ENCODE measurements at regions not wholly inside any gene's neighbourhood (a gene's known extent, or its start where the extent isn't known, plus 50 kb on each side); places are given as distances from the start of the nearest gene placed in this dataset.

DNA sequence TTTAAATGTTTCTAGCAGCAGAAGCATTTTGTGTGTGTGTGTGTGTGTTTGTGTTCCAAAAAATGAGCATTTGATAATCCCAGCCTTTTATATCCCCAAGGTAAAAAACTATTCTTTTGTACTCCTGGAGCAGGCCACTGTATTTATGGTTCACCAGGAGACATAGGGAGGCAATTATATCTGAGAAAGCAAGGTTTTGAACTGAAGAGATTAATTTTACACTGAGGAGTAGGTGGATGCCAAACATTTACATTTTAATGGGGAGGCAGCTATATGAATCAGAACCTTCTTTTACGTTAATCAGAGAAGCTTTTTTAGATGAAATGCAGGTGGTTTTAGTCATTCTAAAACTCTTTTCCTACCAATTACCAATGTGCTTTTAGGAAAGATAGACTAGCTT lies 1374.0 kb upstream of the TENM4 start:
- no peak for DNase-seq (ENCODE audit: low read depth, low spot score)

DNA sequence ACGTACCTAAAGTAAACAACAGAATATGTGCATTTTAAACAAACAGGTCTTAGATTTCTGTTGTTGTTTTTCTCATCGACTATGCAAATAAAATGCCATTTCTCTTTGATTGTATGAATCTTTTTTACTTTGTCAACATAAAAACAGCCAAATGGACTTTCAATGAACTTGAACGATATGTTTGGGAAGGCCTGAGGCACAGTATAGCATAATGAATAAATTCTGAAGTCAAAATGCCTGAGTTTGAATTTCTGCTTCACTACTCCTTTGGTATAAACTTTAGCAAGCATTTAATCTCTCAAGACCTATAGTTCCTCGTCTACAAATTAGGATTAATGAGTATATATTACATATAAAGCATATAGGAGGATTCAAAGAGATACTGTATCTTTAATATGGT lies 1369.9 kb upstream of the TENM4 start:
- no peak for DNase-seq (ENCODE audit: low read depth, low spot score)

DNA sequence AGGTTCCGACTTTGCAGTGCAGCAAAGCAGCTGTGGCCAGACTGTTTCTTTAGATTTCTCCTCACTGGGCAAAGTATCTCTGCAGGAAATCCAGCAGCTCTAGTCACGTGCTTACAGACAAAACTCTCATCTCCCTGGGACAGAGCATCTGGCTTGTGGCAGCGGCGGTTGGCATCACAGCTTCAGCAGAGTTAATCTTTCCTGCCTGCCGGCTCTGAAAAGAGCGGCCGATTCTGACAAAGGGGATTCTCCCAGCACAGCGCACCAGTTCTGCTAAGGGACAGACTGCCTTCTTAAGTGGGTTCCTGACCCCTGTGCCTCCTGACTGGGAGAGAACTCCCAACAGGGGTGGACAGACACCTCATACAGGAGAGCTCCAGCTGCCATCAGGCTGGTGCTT lies 1357.3 kb upstream of the TENM4 start:
- DNase-seq (ENCODE audit: low read depth, low spot score): no peak

DNA sequence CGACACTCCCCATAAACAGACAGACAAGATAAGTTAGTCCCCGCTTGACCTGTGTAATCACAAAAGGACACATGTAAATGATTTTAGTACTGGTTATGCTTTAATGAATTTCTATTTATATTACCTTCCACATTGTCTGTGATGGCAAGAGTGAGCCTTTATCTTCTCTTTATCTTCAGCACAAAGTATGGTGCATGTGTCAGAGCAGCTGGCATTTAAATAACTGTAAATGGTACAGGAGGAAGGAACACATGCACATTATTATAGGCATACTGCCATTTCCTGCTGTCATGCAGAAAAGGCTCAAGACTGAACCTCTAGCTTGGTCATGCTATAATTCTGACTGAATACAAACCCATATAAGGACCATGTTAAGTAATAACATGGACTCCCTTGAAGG lies 1342.7 kb upstream of the TENM4 start:
- DNase-seq (ENCODE audit: low read depth, low spot score): no peak

DNA sequence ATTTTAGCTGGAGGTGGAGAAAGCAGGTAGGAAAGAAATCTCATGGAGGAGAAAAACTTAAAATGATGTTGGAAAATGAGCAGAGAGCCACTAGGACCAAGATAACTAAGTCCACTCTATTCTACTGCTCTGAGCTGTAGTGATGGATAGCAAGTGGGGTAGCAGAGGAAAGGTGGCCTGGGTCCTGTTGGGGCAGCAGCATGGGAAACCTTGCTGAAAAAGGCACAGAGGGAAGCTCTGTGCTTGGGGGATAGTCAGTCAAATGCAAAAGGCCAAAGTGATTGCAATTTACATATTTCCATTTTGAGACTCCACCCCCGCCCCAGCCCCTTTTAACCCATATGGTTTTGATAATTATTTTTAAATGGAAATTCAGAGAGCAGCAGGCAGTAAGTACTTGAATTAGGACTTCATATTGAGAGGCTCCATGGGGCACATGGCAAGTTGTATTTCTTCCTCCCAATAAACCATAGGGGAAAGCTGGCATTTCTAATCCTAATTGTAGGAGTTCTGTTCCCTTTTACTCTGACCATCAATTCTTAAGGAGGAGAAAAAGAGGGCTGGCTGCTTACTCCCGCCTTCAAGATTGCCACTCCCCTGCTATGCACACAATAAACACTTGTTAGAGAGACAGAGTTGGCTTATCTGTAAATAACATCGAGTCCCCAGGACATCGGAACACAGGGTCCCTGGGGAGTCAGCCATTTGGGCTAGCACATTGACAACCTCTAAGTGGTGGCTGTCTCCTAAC lies 1341.5 kb upstream of the TENM4 start:
- DNase-seq (ENCODE audit: low read depth, low spot score): no peak

DNA sequence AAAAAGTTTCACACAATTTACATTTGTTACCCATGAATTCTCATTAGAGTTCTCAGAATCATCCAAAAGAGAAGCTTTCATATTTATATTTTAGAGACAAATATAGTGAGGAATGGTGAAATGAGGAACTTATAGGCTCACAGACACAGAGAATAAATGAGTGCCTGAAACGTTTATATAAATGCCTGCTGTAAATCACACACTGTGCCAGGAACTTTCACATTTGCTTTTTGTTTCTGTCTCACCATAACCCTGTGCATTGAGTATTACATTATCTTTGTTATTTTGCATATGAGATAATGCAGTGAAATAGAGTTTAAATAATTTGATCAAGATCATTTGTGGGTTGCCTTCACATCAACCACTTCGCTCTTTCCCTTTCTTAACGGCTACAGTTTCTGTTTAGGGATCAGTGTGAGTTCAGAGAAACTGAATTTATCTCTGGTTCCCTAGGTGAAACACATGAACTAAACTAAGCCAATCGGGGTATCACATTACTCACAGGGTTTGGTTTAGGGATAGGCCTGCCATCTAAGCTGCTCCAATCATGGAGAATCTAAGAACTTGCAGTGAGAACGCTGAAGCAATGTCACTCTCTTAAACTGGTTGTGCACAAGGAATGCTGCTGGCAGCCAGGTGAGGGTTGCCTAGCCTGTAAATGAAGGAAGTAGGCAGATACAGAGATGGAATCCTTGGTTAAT lies 1339.2 kb upstream of the TENM4 start:
- no peak for DNase-seq (ENCODE audit: low read depth, low spot score)

DNA sequence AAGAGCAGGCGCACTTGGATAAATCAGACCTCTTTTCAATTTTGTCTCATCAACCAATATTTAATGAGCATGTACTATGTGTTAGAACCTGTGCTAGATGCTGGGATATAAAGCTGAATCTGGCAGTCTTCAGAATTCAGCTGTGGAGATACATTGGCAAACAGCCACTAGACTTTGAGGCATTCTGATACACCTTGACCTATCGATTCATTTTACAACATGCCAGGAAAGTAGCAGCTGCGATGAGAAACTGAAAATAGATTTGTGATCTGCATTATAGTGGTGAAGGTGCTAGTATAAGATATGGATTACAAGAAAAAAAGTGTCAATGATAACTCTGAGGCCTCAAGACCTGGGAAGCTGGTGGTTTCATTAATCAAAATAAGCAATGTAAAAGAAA lies 1338.1 kb upstream of the TENM4 start:
- DNase-seq (ENCODE audit: low read depth, low spot score): no peak

DNA sequence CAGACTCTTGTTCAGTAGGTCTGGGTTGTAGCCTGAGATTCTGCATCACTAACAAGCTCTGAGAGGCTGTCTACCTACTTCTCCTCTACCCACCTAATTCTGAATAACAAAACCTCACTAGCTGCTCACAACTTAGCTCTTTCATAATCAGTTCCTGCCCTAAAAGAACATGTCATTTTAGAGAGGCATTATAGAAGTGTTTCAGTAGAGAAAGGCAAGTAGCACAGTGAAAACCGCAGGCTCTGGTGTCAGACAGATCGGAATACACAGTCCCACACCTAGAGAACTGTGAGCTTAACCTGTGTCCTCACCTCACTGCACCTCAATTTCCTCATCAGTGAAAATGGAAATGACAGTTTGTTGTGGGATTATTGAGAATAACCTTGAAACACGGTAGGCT lies 1337.6 kb upstream of the TENM4 start:
- DNase-seq (ENCODE audit: low read depth, low spot score): no peak

DNA sequence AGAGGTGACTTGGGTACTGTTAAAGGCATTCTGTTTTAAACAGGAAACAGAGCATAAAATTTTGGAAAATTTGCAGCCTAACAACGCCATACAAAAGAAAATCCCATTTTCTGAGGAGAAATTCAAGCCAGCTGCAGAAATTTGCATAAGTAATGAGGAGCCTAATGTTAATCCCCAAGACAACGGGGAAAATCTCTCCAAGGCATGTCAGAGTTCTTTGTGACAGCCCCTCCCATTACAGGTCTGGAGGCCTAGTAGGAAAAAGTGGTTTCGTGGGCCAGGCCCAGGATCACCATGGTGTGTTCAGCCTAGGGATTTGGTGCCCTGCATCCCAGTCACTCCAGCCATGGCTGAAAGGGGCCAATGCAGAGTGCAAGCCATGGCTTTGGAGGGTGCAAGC lies 1333.1 kb upstream of the TENM4 start:
- DNase-seq (ENCODE audit: low read depth, low spot score): no peak

DNA sequence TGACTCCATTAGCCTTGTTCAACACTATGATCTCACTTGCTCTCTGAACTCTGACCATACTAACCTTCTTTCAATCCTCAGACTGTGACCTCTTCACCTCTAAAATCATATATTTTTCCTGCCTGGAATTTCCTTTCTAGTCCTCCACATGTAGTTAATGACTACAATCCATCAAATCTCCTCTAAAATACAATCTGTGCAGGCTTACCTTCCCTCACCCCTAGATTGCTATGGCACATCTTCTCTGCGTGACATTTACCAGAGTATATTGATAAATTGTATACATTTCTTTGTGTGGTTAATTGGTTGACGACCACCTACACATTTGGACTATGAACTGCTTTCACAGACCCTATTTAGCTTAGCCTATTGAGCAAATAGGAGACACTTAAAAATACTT lies 1330.2 kb upstream of the TENM4 start:
- DNase-seq (ENCODE audit: low read depth, low spot score): no peak

DNA sequence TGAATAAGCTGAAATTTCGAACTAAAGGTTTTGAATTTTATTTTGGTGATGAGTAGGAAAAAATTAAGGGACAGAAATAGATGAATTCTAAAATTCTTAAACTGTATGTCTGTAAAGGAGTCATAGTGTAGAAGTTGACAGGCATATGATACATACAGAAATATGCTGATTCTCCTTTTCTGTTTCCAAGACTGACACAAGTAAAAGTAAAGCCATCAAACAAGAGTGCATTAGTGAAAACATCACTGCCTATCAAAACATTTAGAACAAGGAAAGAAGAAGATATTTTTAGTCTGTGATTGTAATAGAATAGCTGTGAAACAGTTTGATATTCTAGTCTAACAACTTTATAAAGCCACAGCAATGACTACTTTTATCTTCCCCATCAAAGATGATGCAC lies 1318.0 kb upstream of the TENM4 start:
- DNase-seq (ENCODE audit: low read depth, low spot score): no peak

DNA sequence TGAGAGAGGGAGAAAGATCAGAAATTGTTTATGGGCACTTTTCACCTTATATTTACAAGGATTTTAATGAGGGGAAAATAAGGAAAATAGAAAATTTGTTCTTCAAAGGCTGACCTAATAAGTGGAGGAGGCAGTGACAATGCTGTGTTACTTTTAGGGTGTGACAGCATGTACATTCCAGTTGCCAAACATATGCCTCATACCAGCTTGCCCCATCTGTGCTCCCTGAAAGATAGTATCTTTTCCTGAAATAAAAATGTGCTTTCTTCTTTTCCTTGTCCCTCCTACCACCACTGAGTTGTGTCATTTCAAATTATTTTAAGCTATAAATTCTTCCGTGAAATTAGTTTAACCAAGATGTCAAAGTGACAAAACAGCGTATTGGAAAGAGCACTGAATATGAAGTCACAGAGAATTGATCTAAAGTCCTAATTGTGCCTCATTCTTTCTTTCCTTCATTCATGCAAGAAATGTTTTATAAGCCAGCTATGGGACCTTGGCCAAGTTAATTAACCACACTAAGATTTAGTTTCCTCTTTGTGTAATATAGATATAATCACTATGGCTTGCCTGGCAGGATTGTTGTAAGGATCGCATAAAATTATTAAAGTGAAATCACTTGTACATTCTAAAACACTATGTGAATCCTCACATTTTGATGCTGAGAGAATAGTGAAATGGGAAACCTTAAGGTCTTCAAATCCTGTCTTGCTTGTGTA lies 1307.5 kb upstream of the TENM4 start:
- no peak for DNase-seq (ENCODE audit: low read depth, low spot score)

DNA sequence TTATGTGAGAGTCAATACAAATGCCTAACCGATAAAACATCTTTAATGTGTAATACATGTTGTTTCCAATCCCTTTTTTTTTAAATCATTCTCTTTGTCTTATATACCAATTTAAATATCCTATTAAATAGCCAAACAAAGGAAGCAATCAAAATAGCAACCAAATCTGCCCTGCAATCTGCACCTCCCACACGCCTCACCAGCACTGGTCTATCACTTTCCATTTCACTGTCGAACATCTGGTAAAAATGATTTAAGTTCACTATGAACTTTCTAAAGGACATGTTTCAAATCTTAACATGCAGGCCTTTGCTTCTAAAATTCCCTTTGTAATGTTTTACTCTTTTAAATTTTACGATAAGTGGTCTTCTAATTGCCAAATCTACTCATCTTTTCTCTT lies 1305.5 kb upstream of the TENM4 start:
- no peak for DNase-seq (ENCODE audit: low read depth, low spot score)

DNA sequence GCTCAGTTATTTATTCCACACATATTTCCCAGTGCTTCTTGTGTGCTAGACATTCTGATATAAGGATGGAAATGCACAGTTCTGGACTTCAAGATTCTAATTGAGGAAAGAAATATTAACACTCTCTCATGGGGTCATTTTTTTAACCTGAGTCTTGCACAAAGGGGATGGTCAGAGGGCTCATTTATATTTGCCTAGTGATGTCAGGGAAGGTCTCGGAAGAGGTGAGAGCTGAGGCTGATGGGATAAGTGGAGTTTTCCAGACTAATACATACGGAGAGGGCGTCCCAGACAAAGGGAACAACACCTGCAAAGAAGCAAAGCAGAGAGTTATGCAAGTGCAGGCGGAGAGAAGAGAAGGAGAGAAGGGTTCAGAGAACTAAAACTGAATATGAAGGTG lies 1304.6 kb upstream of the TENM4 start:
- DNase-seq (ENCODE audit: low read depth, low spot score): no peak

DNA sequence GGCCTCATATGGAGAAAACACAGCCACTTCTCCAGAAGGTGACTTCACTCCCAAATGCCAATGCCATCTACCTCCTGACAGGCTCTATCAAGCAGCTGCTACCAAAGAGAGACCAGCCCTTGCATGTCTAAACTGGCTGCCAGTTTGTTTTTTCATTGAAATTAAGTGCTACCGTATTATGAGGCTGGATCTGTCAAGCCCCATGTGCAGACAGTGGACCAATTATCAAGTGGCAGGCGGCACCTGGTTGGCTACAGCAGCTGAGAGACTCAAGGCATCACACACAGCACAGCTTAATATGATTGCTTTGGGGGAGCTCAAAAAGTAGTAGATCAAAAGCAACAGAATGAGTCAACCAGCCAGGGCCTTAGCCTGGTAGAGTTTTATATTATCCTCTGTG lies 1293.0 kb upstream of the TENM4 start:
- no peak for DNase-seq (ENCODE audit: low read depth, low spot score)

DNA sequence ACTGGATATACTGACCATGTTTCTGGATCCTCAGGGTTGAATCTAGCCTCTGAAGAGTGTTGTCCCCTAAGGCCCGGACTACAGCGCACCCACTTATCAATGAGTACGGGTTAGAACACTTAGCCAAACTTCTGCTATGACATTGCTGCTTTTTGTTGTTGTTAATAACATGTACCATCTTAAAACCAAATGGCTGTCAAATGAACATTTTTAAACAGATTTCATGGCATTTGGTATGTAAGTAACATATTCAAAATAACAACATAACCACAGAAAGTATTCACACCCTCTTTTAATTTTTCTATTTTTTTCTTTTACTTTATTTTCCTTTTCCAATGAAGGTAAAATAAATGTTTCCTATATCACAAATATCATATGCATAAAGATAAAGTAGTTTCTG lies 1292.5 kb upstream of the TENM4 start:
- DNase-seq (ENCODE audit: low read depth, low spot score): no peak

DNA sequence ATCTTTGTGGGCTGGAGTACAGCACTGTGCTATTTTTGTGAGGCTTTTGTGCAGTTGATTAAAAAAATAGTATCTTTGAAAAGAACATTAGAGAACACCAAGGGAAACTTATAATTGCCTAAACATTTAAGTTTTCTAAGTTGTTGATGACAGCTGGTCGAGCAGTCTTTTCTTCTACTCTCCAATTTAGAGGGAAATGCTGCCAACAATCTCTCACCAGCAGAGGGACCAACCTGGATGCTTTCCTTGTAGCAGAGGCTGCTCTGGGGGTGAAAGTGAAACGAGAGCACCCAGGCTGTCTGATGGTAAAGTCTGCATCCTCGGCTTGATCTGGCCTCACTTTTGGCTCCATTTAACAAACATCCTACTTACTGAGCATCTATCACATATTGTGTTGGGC lies 1286.5 kb upstream of the TENM4 start:
- peak; percentile 28 for DNase-seq (ENCODE audit: low read depth, low spot score)

DNA sequence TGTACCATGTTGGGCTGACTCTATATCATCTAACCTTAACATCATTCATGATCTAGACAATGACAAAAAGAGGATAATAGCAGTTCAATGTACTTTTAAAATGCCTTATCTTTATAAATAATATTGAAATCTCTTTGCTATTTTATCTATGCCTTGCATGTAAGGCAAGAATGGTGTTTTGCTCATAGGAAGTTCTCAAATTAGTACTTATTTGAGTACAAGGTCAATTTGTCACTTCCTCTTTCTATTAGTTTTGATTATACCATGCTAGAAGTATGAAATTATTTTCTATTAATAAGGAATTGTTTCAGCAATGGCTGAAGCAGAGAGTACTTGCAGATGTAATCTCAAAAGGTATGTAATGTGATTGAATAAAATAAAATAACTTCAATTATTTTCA lies 1285.4 kb upstream of the TENM4 start:
- DNase-seq (ENCODE audit: low read depth, low spot score): no peak

DNA sequence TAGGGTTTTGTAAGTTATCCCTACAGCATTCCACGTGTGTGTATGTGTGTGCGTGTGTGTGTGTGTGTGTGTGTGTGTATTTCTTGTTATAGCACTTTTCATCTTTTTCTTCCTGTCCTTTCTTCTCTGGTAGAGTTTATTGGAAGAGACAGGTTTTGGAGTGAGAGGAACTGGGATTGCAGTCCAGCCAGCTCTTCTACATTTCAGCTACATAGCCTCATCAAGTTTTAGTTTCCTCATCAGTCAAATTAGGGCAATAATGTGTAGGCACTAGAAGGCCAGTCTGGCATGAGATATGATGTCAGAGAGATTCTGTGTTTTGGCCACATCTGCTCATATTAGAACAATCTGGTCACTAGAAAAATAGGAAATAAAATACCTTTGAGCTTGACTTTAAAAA lies 1283.5 kb upstream of the TENM4 start:
- no peak for DNase-seq (ENCODE audit: low read depth, low spot score)

DNA sequence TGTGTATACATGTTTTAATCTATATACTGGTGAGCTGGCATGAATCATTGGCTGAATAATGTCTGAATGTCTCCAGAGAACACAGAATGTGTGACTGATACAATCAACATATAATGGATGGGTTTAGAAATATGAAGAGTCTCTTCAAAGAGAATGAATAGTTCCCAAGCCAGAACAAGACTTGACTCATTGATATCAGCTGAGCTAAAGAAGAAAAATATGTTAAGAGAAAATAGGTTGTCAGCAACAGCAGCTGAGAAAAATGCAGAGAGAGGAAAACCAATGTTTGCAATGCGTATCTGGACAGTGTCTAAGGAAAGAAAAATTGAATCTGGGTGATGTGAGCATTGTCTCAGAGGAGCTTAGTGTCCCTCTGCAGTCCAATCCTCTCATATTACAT lies 1281.8 kb upstream of the TENM4 start:
- no peak for DNase-seq (ENCODE audit: low read depth, low spot score)

DNA sequence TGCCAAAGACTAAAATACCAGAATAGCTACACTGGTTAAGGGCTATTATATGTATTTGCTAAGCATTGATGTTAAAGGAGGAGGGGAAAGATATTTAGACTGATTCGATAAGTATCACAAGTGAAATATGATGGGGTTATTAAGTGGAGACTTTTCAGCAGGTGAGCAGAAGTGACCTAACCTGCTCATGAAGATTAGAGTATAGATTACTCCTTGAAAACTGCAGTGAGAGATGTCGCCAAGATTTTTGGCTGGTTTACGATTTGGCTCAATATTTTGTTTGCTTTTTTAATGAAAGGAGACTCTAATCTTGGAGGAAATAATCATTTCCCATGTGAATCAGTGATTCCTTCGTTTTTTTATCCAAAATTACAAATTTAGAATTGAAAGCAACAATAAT lies 1279.5 kb upstream of the TENM4 start:
- no peak for DNase-seq (ENCODE audit: low read depth, low spot score)

DNA sequence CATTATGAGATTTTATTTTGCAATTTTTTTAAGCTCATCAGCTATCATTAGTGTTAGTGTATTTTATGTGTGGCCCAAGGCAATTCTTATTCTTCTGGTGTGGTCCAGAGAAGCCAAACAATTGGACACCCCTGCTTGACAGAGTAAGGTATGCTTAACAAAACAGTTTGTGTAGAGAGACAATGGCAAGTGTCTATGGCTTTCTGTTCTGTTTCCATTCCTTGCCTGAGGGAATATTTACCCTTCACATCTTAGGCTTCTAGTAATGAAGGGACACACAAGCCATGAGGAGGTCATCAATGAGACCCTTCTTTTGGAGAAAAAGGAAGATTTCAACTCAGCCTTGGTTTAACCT lies 1278.4 kb upstream of the TENM4 start:
- DNase-seq (ENCODE audit: low read depth, low spot score): no peak
